Erythroblast (primary cell): ENCODE measurements at regions not wholly inside any gene's neighbourhood (a gene's known extent, or its start where the extent isn't known, plus 50 kb on each side); places are given as distances from the start of the nearest gene placed in this dataset.

ENCODE experiments used
- DNase-seq, 2 experiments: peaks; one replicate each; lab custom pipeline; 2025; lab: John Stamatoyannopoulos, UW
- GATA1 ChIP-seq: IDR thresholded peaks from 2 replicates; pipeline ENCODE4 v1.6.1; 2011; ENCODE audit warnings: low read depth, mild to moderate bottlenecking, control low read depth, low read length, moderate library complexity
- POLR2A ChIP-seq: IDR thresholded peaks from 2 replicates; pipeline ENCODE4 v1.6.1; 2011; ENCODE audit warnings: mild to moderate bottlenecking, low read length

- TF ChIP-seq POLR2A (no peak), GATA1 (no peak)
Observed at GRCh38 chr11:45094958-45095690, 51.3 kb upstream of the PRDM11 start.

GRCh38 chr11:45095691-45096010 lies 50.8 kb upstream of the PRDM11 start:
- TF ChIP-seq POLR2A (no peak), GATA1 (no peak)
- no peak for DNase-seq

More at GRCh38 chr11:45094958-45095690, 51.3 kb upstream of the PRDM11 start:
- DNase-seq = no peak

GRCh38 chr11:45096636-45097035 lies 49.8 kb upstream of the PRDM11 start:
- TF ChIP-seq GATA1 = no peak
- no peak for TF ChIP-seq POLR2A
- DNase-seq = no peak
